Stimulated activated CD8-positive, alpha-beta memory T cell treated with anti-CD3 and anti-CD28 coated beads, Interleukin-4, amount 100 ng/mL, for 48 hours (primary cell): ENCODE measurements at regions not wholly inside any gene's neighbourhood (a gene's known extent, or its start where the extent isn't known, plus 50 kb on each side); places are given as distances from the start of the nearest gene placed in this dataset.

ENCODE experiments used
- DNase-seq: peaks from one replicate; pipeline ENCODE4 v3.0.0-alpha.2; 2020

DNA sequence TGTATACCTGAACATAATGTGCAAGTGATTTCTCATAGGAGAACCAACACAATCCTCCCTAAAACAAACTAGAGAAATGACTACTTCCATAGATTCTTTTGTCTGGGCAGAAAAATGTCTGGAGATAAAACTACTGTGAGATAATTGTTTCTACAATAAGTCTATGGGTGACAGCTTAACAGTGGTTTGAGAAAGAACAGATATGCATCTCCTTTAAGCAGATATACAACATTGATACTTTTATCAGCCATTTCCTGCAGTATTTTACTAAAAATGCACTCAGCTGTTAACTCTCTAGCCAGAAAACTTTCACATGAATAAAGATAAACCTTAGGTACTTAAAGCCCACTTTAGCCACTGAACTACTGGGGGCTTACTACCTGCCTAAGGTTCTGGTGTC lies 1132.4 kb downstream of the EFNB2 start:
- no peak for DNase-seq

DNA sequence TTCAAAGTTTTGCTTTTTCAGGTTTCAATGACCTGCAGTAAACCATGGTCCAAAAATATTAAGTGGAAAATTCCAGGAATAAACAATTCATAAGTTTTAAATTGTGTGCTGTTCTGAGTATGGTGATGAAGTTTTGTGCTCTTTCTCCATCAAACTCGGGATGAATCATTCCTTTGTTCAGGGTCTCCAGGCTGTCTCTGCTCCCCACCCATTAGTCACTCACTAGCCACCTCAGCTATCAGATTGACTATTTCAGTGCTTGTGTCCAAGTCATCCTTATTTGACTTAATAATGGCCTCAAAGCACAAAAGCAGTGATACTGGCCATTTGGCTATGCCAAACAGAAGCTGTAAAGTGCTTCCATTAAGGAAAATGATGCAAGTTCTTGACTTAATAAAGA lies 1140.4 kb downstream of the EFNB2 start:
- DNase-seq, result no peak

DNA sequence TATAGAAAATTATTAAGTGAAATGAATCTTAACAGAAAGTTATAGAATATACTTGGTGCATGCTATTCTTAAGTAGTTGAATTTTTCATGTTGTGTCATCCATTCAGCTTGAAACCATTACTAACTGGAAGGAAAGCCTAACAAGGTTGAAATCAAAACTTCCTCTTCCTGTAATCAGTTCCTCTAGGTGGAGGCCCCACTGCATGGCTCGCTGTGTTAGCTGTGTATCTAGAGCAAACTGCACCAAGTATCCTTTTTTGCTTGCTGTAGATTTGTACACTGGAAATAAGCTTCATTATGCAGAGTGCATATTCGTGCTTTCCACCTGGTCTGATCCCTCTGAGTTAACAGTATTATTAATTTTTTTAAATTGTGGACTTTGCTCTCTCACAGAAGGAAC lies 1146.1 kb downstream of the EFNB2 start:
- no peak for DNase-seq

DNA sequence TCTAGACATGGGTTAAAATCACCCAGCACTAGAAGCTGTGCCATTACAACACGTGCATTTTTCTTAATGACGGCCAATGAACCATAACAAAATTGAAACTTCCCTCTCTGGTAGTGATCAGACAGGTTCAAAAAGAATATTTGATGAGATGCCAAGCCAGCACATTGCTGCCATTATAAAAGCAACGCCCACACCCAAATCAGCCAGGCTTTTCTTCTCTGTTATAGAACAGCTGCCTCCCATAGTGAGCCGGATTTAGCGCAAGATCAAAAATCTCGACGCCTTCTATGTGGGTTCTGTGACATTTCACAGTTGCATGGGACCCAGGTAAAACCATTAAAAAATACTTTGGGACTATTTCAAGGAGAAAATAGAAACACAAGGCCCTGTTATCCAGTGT lies 1158.0 kb downstream of the EFNB2 start:
- DNase-seq, result no peak

DNA sequence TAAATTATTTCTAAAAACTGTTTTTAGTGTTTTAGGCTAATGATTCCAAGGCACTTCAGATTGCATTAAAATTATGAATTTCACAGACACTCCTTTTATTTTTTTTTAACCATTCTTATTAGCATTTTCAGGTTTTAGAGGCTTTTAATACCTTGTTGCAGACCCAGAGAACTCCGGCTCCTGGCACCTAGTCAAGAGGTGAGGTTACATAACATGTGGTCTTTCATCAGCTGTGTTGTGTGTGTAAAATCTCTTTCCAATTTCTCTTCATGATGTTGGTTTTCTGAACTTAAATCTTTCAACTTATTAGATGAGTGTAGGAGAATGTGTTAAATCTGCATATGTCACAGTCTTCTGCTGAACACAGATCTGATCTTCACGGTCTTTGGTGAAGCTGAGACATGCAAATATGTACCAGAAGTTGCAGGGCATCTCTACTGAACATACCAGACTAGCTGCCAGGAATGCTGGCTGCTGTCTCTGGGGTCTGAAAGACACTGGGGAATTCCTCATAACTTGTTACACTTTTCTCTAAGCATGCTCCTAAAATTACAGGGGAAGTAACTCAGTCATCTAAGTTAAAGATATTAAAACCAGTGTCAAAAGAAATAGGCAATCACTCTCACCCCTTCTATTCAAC lies 1165.3 kb downstream of the EFNB2 start:
- DNase-seq, result no peak

DNA sequence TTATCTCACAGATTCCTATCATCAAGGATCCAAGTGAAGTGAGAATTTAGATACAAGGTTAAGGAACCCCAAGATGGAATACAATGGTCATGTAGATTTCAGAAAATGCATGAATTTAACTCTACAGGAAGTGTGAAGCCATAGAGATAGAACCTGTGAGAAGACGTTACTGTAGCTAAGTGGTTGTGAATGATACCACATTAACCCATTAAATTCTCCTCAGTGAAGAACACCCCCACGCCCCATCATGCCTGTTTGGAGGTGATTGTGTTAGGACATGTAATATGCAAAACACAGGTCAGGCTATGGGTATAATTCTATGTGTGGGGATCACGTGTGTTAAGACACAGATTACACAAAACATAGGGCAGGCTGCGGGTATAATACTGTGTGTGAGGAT lies 1166.7 kb downstream of the EFNB2 start:
- no peak for DNase-seq

DNA sequence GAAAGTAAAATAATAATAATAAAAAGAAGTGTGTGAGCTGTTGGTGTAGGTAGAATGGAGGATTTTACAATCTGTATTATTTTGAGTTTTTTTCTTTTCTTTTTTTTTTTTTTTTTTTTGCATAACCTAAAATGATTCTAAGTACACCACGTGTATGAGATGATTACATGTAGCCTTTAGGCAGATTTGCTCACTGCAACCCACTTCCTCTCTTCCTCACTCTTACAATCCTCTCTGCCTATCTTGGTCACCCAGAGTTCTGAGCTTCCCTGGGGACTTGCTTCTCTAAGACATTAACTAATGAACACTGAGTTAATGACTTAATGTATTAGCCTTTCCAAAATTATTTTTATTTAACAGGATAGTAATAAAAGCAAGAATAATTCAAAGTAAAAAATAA lies 1169.6 kb downstream of the EFNB2 start:
- DNase-seq, result no peak

DNA sequence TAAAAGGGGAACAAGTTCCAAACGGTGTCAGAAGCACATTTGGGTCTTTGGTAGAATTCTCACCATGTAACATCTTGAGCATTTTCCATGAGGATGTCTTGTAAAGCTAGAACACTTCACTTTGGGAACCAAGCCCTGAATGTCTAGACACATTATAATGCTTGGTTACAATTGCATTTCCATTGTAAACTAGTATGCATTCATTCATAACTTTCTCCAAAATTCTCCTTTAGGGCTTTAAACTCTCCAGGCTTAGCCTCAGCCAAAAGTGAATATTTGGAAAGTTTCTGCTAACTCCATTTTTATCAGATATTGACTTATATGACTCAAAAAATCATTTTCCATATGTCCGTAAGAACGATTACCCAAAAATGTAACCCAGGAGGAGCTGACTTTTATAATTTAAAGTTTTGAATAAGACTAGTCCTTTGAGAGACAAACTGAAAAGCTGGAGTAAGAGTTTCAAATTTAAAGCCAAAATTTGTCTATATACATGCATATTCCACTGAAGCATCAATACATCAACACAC lies 1170.4 kb downstream of the EFNB2 start:
- no peak for DNase-seq

DNA sequence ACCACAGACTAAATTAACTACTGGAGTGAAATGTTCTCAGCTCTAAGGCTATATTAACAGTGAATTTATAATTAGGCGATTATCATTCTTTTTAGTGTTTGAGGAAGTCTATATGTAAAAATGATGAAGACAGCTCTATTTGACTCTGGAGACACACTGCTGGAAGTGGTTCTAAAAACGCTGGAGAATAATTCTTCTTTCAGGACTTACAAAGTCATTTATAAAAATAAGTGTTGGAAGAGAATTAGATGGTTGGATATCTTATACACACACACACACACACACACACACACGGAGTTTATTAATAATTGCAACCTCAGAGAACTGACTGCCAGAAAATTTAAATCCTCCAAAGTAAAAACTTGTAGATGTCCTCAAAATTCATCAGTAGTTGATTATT lies 1171.3 kb downstream of the EFNB2 start:
- no peak for DNase-seq

DNA sequence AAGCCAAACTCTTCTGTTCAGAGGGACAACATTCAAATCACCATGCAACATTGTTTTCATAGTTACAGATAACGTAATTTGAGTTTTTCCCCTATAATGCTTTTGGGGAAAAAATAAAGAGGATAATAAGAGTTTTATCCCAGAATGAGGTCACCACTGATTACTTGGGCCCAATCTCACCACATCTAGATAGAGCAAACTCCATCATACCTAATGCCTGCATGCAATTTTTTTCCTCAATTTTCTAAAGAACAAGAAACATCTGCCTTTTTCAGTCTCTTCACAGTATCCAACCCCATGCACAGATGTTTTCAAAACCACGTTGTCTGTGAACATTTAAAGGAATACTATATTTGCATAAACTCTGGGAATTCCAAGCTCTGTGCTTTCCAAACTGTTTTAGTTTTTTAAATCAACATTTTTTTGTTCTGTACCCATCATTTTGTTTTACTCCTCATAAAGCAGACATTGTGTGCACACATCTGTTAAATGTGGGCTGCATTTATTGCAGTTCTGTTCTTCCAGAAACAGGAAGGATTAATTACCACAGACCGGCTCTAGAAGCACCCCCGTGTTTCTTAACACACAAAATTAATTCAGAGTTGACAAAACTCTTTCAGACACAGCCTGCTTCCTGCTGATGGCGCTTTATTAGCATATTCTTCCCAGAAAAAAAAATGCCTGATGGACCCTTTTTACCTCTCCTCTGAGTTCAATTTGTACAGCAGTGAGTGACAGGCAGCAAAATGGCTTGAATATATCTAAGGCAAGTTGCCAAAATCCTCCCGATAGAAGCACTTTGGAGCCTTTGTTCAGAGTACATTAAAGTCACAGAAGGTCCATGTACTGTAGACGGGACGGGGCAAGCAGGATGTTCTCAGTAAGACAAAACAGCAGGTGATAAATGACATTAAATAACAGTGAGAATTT lies 1171.9 kb downstream of the EFNB2 start:
- DNase-seq, result no peak

DNA sequence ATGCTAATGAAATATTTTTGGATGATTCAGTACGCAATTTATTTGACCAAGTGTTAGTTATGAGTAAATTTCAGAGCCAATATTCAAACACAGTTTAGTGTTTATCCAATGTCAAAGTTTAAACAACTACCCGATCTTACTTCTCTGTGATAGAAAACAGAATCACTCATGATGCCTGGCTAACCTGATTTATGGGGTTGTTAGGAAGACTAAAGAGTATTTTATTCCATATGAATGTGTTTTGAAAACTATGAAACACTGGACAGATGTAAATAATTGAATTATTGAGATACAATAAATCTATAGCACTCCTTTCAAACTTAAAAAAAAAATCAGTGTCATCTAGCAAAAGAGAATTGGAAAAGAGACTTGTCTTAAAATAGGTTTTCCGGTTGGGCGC lies 1181.8 kb downstream of the EFNB2 start:
- no peak for DNase-seq

DNA sequence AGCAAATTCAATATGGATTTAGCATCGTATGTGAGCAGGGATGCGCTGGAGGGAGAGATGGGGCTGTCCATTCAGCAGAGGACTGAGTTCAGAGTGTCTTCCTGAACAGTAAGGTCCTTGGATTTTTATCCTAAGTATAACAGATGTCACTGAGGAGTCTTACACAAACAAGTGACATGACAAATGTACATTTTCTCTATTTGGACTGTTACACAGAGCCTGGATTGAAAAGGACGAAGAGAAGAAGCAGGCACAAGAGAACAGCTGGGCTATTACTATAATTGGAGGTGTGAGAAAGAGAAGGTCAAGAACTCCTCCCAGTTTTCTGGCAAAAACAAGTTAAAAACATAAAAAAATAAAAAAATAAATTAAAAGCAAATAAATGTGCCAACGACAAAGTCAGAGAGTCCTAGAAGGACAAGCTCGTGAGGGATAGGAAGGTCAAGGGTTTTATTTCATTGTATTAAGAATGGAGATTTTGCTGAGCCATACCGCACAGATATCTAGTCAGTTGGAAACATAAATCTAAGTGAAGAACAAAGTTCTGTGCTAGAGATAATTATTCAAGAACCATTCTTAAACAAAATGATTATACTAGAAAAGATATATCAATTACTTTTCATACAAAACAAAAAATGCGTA lies 1186.3 kb downstream of the EFNB2 start:
- no peak for DNase-seq

DNA sequence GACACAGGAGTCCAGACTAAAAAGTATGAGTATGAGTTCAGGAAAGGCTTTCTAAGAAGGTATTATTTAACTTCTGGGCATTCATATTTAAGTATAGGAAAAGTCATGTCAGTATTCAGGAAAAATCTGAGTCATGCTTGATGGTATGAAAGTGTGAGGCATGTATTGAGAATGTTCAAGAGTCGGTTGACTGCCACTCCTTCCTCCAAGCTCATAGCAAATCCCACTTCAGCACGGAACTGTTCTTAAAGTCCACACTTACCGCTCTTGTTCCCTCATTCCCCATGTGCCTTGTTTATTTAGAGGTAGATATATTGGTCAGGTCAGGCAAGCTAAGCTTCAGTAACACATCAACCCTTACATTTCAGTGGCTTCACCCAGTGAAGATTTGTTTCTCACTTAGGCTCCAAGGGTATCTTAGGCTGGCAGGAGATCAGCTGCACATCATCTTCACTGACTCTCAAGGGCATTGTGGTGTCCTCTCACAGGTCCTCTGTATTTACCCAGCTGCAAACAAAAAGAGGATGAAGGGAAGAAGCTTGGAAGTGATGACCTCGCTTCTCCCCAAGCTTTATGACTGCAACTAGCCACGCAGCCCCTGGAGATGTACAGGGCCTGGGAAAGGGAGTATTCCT lies 1189.2 kb downstream of the EFNB2 start:
- DNase-seq, result no peak

DNA sequence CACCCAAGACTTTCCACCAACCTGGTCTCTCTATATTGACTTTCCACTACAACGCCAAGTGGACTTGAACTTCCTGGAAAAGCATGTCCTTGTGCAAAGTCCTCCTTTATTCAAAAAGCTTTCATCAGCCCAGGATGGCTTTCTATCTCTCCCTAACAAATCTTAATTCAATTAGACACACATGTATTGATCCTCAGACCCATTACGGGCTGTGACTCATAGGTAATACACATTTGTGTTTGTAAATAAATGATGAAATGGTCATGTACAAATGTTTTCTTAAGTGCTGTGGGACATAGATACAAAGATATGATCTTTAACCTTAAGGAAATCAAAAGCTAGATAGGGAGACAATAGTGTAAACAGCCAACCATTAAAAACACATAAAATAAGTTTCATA lies 1189.7 kb downstream of the EFNB2 start:
- DNase-seq, result no peak

DNA sequence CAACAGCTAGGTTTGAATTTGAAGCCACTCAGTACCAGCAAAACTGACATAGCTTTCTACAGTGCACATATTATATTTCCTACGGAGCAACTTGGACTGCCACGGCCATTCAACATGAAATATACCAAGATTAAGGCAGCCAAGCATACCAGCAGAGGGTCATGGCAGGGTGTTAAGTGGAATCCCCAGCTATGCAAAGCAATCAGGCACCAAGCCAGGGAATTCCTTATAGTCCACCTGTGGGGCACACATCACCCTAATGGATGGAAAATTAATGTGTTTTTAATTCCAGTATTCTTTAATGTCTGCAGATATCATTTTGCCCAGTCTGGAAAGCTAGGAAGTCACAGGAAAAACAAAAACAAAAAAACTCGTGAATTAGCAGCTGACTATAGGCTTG lies 1190.3 kb downstream of the EFNB2 start:
- DNase-seq, result no peak

DNA sequence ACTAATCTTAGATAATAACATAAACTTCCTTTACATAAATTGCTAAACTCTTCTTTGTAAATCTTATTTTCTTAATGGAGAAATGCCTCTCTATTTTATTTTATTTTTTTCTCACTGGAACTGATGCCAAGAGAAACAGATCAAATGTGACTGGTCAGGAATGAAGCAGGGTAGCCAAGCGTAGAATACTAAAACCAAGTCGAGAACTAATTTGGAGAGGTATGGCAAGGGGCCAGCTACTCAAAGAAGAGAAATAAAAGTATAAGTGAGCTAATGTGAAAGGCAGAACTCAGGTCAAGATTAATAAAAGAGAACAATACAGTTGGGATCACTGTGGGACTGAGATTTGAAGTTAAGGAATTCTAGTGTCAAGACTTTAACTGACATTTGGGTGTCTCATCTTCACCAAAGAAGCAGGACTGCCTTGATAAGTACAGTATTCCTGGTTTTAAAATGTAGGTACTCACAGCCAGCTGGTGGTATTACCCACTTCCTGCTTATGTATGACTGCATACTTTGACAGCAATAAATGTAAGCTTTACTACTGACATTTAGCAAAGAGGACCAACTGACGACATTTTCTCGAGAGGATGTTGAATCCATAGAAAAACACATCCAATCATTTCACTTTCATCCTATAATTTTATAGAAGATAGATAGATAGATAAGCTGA lies 1192.2 kb downstream of the EFNB2 start:
- no peak for DNase-seq

DNA sequence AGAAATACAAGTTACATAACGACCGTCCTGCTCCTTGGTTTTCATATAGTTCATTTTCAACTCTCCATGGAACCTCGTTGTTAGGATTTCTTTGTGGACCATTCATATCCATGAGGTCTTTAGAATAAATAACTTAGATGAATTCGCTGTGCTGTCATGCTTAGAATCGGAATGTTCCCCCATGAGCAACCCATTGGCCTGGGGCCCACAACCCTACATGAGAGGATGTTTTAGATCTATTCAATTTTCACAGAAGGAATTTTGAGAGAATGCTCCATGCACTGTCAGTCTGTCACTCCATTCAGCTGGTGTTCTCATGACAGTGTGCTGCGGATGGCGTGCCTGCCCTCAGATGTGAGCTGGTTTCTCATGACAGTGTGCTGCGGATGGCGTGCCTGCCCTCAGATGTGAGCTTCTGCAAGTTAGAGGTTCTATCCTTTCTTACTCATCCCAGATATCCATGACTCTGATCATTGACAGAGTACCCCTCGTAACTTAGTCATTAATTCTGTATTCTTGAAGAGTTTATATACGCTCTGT lies 1193.1 kb downstream of the EFNB2 start:
- no peak for DNase-seq

DNA sequence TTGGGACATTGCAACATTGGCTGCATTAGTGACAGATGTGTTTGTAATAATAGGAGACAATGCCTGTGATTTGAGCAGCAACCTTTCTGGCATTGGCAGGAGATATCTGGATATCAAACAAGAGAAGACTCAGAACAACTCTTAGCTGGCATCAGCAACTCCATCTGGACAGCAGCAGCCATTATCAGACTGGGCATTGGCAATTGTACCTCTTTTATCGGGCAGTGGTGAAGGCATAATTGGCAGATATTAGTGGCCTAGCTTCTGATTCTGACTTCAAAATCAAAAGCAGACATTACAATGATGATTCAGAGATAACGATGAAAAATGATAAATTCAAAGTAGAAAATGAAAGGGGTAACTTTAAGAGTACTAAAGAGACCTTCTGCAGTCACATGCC lies 1193.7 kb downstream of the EFNB2 start:
- no peak for DNase-seq

DNA sequence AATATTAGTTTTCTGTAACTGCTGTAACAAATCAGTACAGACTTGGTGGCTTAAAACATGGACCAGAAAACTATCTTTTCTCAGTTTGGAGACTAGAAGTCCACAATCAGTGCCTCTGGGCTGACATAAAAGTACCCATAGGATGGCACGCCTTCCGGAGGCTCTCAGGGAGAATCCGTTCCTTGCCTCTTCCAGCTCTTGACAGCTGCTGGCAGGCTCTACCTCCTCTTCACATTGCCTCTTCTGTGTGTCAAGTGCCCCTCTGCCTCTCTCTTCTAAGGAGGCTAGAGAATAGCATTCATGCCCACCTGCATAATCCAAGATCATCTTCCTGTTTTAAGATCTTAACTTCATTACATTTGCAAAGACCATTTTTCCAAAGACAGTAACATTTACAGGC lies 1194.2 kb downstream of the EFNB2 start:
- no peak for DNase-seq

DNA sequence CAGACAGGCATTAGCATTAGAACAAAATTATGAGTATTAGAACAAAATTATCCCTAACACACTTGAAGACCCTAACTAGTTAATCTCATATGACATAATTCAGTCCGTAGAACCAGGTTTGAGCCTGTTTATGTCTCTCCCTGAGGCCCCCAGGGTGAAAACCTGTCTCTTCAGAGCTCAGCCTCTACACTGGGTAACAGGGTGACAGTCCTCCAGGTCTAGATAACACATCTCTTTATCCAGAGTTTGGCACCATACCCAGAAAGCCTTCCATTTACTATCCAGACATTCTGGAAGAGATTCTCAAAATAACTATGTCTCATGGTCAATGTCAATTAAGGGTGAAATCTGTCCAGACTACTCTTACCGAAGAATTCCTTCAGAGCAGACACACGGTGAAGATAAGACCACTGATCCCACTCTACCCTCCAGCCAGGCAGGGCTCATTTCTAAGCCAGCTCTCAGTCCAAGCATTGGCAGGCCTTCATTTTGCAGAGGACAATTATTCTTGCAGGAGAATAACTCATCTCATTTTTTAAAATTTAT lies 1195.3 kb downstream of the EFNB2 start:
- no peak for DNase-seq

DNA sequence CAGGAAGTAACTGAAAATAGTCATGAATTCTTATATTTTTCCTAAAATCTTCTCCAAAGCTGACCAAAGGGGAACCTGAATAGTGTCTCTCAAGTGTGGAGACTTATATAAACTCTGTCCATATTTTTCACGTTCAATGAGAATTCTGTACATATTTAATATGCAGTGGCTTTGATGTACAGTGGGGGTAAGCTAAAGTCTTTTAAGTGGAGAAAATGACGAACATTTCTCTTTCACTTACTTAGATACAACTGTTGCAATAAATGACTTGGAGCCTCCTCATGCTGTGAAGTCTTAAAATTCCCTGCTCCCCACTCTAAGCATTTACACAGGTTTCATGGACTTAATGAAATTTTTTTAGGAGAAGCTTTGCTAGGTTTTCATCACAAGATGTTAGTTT lies 1196.7 kb downstream of the EFNB2 start:
- DNase-seq, result no peak

DNA sequence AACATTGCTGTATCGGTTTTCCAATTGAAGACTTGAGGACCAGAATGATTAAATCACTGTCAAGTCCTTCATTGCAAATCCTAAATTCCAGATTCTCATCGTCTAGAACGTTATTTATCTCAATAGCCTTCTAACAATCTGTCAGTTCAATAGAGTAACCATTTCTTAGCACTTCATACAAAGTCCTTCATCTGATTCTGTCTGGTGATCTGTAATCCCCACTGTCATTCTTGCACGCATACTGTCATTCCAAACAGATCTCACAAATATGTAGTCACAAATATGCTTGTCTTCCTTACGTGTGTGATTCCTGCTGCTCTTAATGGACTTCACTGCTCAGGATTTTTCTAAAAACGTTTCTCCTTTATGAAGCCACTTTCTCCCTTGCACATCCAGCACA lies 1197.5 kb downstream of the EFNB2 start:
- no peak for DNase-seq
